ENCODE measurements at regions not wholly inside any gene's neighbourhood (a gene's known extent, or its start where the extent isn't known, plus 50 kb on each side); places are given as distances from the start of the nearest gene placed in this dataset.

GRCh38 chr2:239461291-239462190, 60.7 kb upstream of the HDAC4 start:
- Histone ChIP-seq H3K27me3 (peaks cover 11% of the 10 kb centered on the region), H3K9me3 (no peaks in the 10 kb centered on the region), H3K4me1 (peaks cover 0 to 4% (median 0%) of the 10 kb centered on the region in 4 donors), H3K36me3 (no peaks in the 10 kb centered on the region), H3K27ac (no peak overlapping the region), H3K4me3 (no peak overlapping the region)
- no peak for DNase-seq
- WGBS, 2 donors (ENCODE audit: low coverage in 1 of 2), result 23 to 75% methylated on average over 7 to 19 of the region's 19 CpGs
- TF ChIP-seq EP300 (IDR thresholded peaks at IDR 0.05; ENCODE audit: low read depth) (no peak), POLR2A (IDR thresholded peaks at IDR 0.05) (no peak), CTCF (IDR thresholded peaks at IDR 0.05) (no peak), POLR2AphosphoS5 (IDR thresholded peaks at IDR 0.05) (no peak)
- intact Hi-C loops (cut with DNase I; ENCODE audit: low total_unique reads), result no loop called here
- in situ Hi-C loops (cut with MboI; ENCODE audit: low pct_ligation_motif_present in 1 of 4, low pct_unique_long_range_greater_than_20kb in 1 of 4, low sequenced_read_pairs in 3 of 4), result no loop called here

- intact Hi-C loops (cut with DNase I; ENCODE audit: low total_unique reads) (no loop called here), in situ Hi-C loops (cut with MboI; ENCODE audit: low pct_ligation_motif_present in 1 of 4, low pct_unique_long_range_greater_than_20kb in 1 of 4, low sequenced_read_pairs in 3 of 4) (no loop called here)
- H3K36me3 ChIP-seq, result no peaks in the 10 kb centered on the region
- H3K27me3 ChIP-seq, result peaks cover 17% of the 10 kb centered on the region
- no peak overlapping the region for H3K27ac ChIP-seq
- TF ChIP-seq POLR2A (IDR thresholded peaks at IDR 0.05), result no peak
- no peak for TF ChIP-seq POLR2AphosphoS5 (IDR thresholded peaks at IDR 0.05)
- no peak for TF ChIP-seq EP300 (IDR thresholded peaks at IDR 0.05; ENCODE audit: low read depth)
- TF ChIP-seq CTCF (IDR thresholded peaks at IDR 0.05), result no peak
- WGBS, 2 donors (ENCODE audit: low coverage in 1 of 2), result 52 to 58% methylated on average over 4 to 5 of the region's 5 CpGs
- H3K9me3 ChIP-seq, result no peaks in the 10 kb centered on the region
- no peak overlapping the region for H3K4me3 ChIP-seq
- DNase-seq, result no peak
- peaks cover 0 to 4% (median 0%) of the 10 kb centered on the region in 4 donors for H3K4me1 ChIP-seq
Observed at GRCh38 chr2:239460780-239461179, 60.0 kb upstream of the HDAC4 start.

GRCh38 chr2:239459606-239460005, 58.8 kb upstream of the HDAC4 start:
- no peaks in the 10 kb centered on the region for H3K9me3 ChIP-seq
- no peaks in the 10 kb centered on the region for H3K36me3 ChIP-seq
- H3K27me3 ChIP-seq, result peaks cover 19% of the 10 kb centered on the region
- intact Hi-C loops (cut with DNase I; ENCODE audit: low total_unique reads) (no loop called here), in situ Hi-C loops (cut with MboI; ENCODE audit: low pct_ligation_motif_present in 1 of 4, low pct_unique_long_range_greater_than_20kb in 1 of 4, low sequenced_read_pairs in 3 of 4) (no loop called here)
- peaks cover 0 to 4% (median 0%) of the 10 kb centered on the region in 4 donors for H3K4me1 ChIP-seq
- 81 to 86% methylated on average over 10 of the region's 10 CpGs for WGBS, 2 donors (ENCODE audit: low coverage in 1 of 2)
- no peak overlapping the region for H3K4me3 ChIP-seq
- H3K27ac ChIP-seq, result no peak overlapping the region
- TF ChIP-seq CTCF (IDR thresholded peaks at IDR 0.05), result no peak
- no peak for TF ChIP-seq POLR2AphosphoS5 (IDR thresholded peaks at IDR 0.05)
- no peak for TF ChIP-seq EP300 (IDR thresholded peaks at IDR 0.05; ENCODE audit: low read depth)
- no peak for TF ChIP-seq POLR2A (IDR thresholded peaks at IDR 0.05)
- no peak for DNase-seq

- no peak for DNase-seq
- Histone ChIP-seq H3K4me1 (peaks cover 0 to 4% (median 0%) of the 10 kb centered on the region in 4 donors), H3K27me3 (peaks cover 19% of the 10 kb centered on the region), H3K36me3 (no peaks in the 10 kb centered on the region), H3K4me3 (no peak overlapping the region), H3K27ac (no peak overlapping the region), H3K9me3 (peaks cover 0 to 2% of the 10 kb centered on the region in 2 donors)
- 89% methylated on average over 6 of the region's 6 CpGs; no CpG with 5 or more reads in 1 of the 2 donors for WGBS, 2 donors (ENCODE audit: low coverage in 1 of 2)
- intact Hi-C loops (cut with DNase I; ENCODE audit: low total_unique reads), result no loop called here
- in situ Hi-C loops (cut with MboI; ENCODE audit: low pct_ligation_motif_present in 1 of 4, low pct_unique_long_range_greater_than_20kb in 1 of 4, low sequenced_read_pairs in 3 of 4), result no loop called here
- TF ChIP-seq EP300 (IDR thresholded peaks at IDR 0.05; ENCODE audit: low read depth) (no peak), POLR2A (IDR thresholded peaks at IDR 0.05) (no peak), CTCF (IDR thresholded peaks at IDR 0.05) (no peak), POLR2AphosphoS5 (IDR thresholded peaks at IDR 0.05) (no peak)
Observed at GRCh38 chr2:239459056-239459455, 58.2 kb upstream of the HDAC4 start.
